H9 (cell line): ENCODE measurements at regions not wholly inside any gene's neighbourhood (a gene's known extent, or its start where the extent isn't known, plus 50 kb on each side); places are given as distances from the start of the nearest gene placed in this dataset.
"Not testable (repeated sequence)": the region's sequence is repeated elsewhere in the genome, so short reads cannot be mapped to it uniquely, and the experiment has no call there.

ENCODE experiments used
- DNase-seq: peaks from one replicate; pipeline ENCODE4 v3.0.0-alpha.2; 2017
- H2AFZ ChIP-seq: one replicate; pipeline ENCODE4 v1.6.1; 2013; ENCODE audit warnings: mild to moderate bottlenecking, low read length, control low read depth, moderate library complexity
- H2AK5ac ChIP-seq: 2 replicates; pipeline ENCODE4 v1.6.1; 2013; ENCODE audit warnings: low read length, control low read depth, mixed read lengths; ENCODE audit not compliant: insufficient read length
- H2BK120ac ChIP-seq: one replicate; pipeline ENCODE4 v1.6.1; 2013; ENCODE audit warnings: low read depth, mild to moderate bottlenecking, low read length, control low read depth, inconsistent platforms; ENCODE audit not compliant: poor library complexity, severe bottlenecking
- H2BK12ac ChIP-seq: 2 replicates; pipeline ENCODE4 v1.6.1; 2013; ENCODE audit warnings: low read length, control low read depth, mixed read lengths, low read depth; ENCODE audit not compliant: insufficient read length
- H2BK15ac ChIP-seq: 2 replicates; pipeline ENCODE4 v1.6.1; 2013; ENCODE audit warnings: low read depth, low read length, control low read depth
- H2BK20ac ChIP-seq: one replicate; pipeline ENCODE4 v1.6.1; 2013; ENCODE audit warnings: low read depth, mild to moderate bottlenecking, low read length, control low read depth, inconsistent platforms; ENCODE audit not compliant: poor library complexity, severe bottlenecking
- H2BK5ac ChIP-seq: 2 replicates; pipeline ENCODE4 v1.6.1; 2013; ENCODE audit warnings: low read length, control low read depth, mixed read lengths; ENCODE audit not compliant: insufficient read length
- H3K14ac ChIP-seq: 2 replicates; pipeline ENCODE4 v1.6.1; 2013; ENCODE audit warnings: low read length, control low read depth; ENCODE audit not compliant: insufficient read depth
- H3K18ac ChIP-seq: 2 replicates; pipeline ENCODE4 v1.6.1; 2013; ENCODE audit warnings: low read depth, mild to moderate bottlenecking, mixed read lengths, low read length, control low read depth; ENCODE audit not compliant: insufficient read length
- H3K23ac ChIP-seq: 2 replicates; pipeline ENCODE4 v1.6.1; 2013; ENCODE audit warnings: low read length, control low read depth, mixed read lengths, low read depth; ENCODE audit not compliant: insufficient read length
- H3K23me2 ChIP-seq: 2 replicates; pipeline ENCODE4 v1.6.1; 2013; ENCODE audit warnings: low read depth, mild to moderate bottlenecking, mixed read lengths, low read length, control low read depth; ENCODE audit not compliant: insufficient read length, poor library complexity, severe bottlenecking
- H3K27ac ChIP-seq: 2 replicates; pipeline ENCODE4 v1.5.1; 2013; ENCODE audit warnings: low read length, control low read depth, mixed read lengths, low read depth; ENCODE audit not compliant: insufficient read length
- H3K27me3 ChIP-seq: 2 replicates; pipeline ENCODE4 v1.6.1; 2013; ENCODE audit warnings: low read length, control low read depth, inconsistent platforms; ENCODE audit not compliant: insufficient read depth
- H3K4ac ChIP-seq: 2 replicates; pipeline ENCODE4 v1.6.1; 2013; ENCODE audit warnings: low read depth, mild to moderate bottlenecking, control low read depth, inconsistent platforms, low read length, moderate library complexity
- H3K4me1 ChIP-seq: 2 replicates; pipeline ENCODE4 v1.6.1; 2013; ENCODE audit warnings: low read length, control low read depth, inconsistent platforms; ENCODE audit not compliant: insufficient read depth
- H3K4me2 ChIP-seq: 2 replicates; pipeline ENCODE4 v1.6.1; 2013; ENCODE audit warnings: low read length, control low read depth, mixed read lengths; ENCODE audit not compliant: insufficient read length, insufficient read depth
- H3K56ac ChIP-seq: 2 replicates; pipeline ENCODE4 v1.6.1; 2013; ENCODE audit warnings: low read depth, mild to moderate bottlenecking, mixed read lengths, low read length, control low read depth; ENCODE audit not compliant: insufficient read length
- H3K79me1 ChIP-seq: 2 replicates; pipeline ENCODE4 v1.6.1; 2013; ENCODE audit warnings: low read depth, mild to moderate bottlenecking, moderate library complexity, low read length, control low read depth, inconsistent platforms; ENCODE audit not compliant: insufficient read depth, poor library complexity, severe bottlenecking
- H3K79me2 ChIP-seq: 2 replicates; pipeline ENCODE4 v1.6.1; 2013; ENCODE audit warnings: low read length, control low read depth, inconsistent platforms; ENCODE audit not compliant: insufficient read depth
- H3K9ac ChIP-seq: 2 replicates; pipeline ENCODE4 v1.6.1; 2013; ENCODE audit warnings: low read length, control low read depth, mixed read lengths; ENCODE audit not compliant: insufficient read length; ENCODE audit errors: extremely low read depth
- H3K9me3 ChIP-seq: one replicate; pipeline ENCODE4 v1.6.1; 2013; ENCODE audit warnings: low read depth, low read length, inconsistent platforms; ENCODE audit not compliant: control insufficient read depth
- H3T11ph ChIP-seq: one replicate; pipeline ENCODE4 v1.6.1; 2013; ENCODE audit warnings: mild to moderate bottlenecking, low read length, control low read depth, inconsistent platforms
- H4K20me1 ChIP-seq: one replicate; pipeline ENCODE4 v1.6.1; 2013; ENCODE audit not compliant: control insufficient read depth, insufficient read length, insufficient read depth
- H4K5ac ChIP-seq: 2 replicates; pipeline ENCODE4 v1.6.1; 2013; ENCODE audit warnings: low read depth, mild to moderate bottlenecking, mixed read lengths, low read length, control low read depth; ENCODE audit not compliant: insufficient read length
- H4K8ac ChIP-seq: replicated peaks from 2 replicates; pipeline ENCODE4 v1.6.1; 2013; ENCODE audit warnings: low read length, control low read depth, mixed read lengths, low read depth; ENCODE audit not compliant: insufficient read length
- H4K91ac ChIP-seq: 2 replicates; pipeline ENCODE4 v1.6.1; 2013; ENCODE audit warnings: low read depth, mild to moderate bottlenecking, moderate library complexity, mixed read lengths, low read length, control low read depth; ENCODE audit not compliant: insufficient read length
- H3K27ac Mint-ChIP-seq, 3 experiments: 2 replicates in 2 of 3; 3 replicates in 1 of 3; pipeline ENCODE4 v1.8.0; 2020 to 2021; ENCODE audit warnings: mixed read lengths in 3 of 3, mild to moderate bottlenecking in 1 of 3, moderate library complexity in 1 of 3
- H3K27me3 Mint-ChIP-seq: 2 replicates; pipeline ENCODE4 v1.8.0; 2021; ENCODE audit warnings: low read depth, mild to moderate bottlenecking, moderate library complexity, mixed read lengths
- H3K36me3 Mint-ChIP-seq, 3 experiments: 2 replicates in 2 of 3; 3 replicates in 1 of 3; pipeline ENCODE4 v1.8.0; 2020 to 2021; ENCODE audit warnings: low read depth in 3 of 3, mixed read lengths in 3 of 3; ENCODE audit not compliant: insufficient read depth in 1 of 3
- H3K4me1 Mint-ChIP-seq, 2 experiments: 2 replicates each; pipeline ENCODE4 v1.8.0; 2020; ENCODE audit warnings: mixed read lengths in 2 of 2
- H3K4me3 Mint-ChIP-seq, 2 experiments: 2 replicates in 1 of 2; 3 replicates in 1 of 2; pipeline ENCODE4 v1.8.0; 2020 to 2021; ENCODE audit warnings: mild to moderate bottlenecking in 2 of 2, mixed read lengths in 2 of 2, moderate library complexity in 1 of 2
- H3K9me3 Mint-ChIP-seq, 2 experiments: 2 replicates in 1 of 2; 3 replicates in 1 of 2; pipeline ENCODE4 v1.8.0; 2020; ENCODE audit warnings: mild to moderate bottlenecking in 2 of 2, mixed read lengths in 2 of 2, moderate library complexity in 1 of 2
- WGBS: extraction: QIAGEN DNeasy Blood & Tissue Kit; methylation state at CpG from one replicate; pipeline ENCODE4 v1.1.7; 2013; ENCODE audit warnings: missing lambda C conversion rate, low lambda C conversion rate, mixed read lengths; ENCODE audit not compliant: insufficient read length; ENCODE audit errors: extremely low coverage; 5-methylcytosine and 5-hydroxymethylcytosine counted together

- H3K9ac ChIP-seq, H3K56ac ChIP-seq, H3K4ac ChIP-seq, H2BK120ac ChIP-seq, H3K27me3 ChIP-seq, H3K14ac ChIP-seq, H4K20me1 ChIP-seq, H3K79me2 ChIP-seq, DNase-seq, H3K18ac ChIP-seq, H3K27ac ChIP-seq, H3T11ph ChIP-seq, H4K5ac ChIP-seq, H3K9me3 ChIP-seq, H3K27ac Mint-ChIP-seq, H2BK5ac ChIP-seq, H3K4me2 ChIP-seq, H3K4me1 ChIP-seq, H3K23me2 ChIP-seq, H2BK15ac ChIP-seq, H2BK20ac ChIP-seq, H2BK12ac ChIP-seq, H3K23ac ChIP-seq, H2AK5ac ChIP-seq, H3K27me3 Mint-ChIP-seq, H3K4me3 Mint-ChIP-seq, H3K79me1 ChIP-seq, H4K8ac ChIP-seq, H2AFZ ChIP-seq, H4K91ac ChIP-seq: not testable (repeated sequence)
- no CpG with 5 or more reads among the region's 3 CpGs for WGBS
- Mint-ChIP-seq H3K36me3 (peaks cover 2 to 14% (median 3%) of the 10 kb centered on the region in 3 experiments; a peak in 4 of 7 replicates), H3K9me3 (peaks cover 7 to 14% of the 10 kb centered on the region in 2 experiments; a peak in 4 of 5 replicates), H3K4me1 (peaks cover 9 to 14% of the 10 kb centered on the region in 2 experiments)
Observed at GRCh38 chr10:128586599-128586998, 460.4 kb upstream of the MKI67 start.
